ENCODE measurements at regions not wholly inside any gene's neighbourhood (a gene's known extent, or its start where the extent isn't known, plus 50 kb on each side); places are given as distances from the start of the nearest gene placed in this dataset.

- ChIA-PET CTCF (no interaction called here), POLR2A (ENCODE audit: low non-redundant PET) (no interaction called here)
- no peak for TF ChIP-seq CTCF (conservative IDR thresholded peaks at IDR 0.05; ENCODE audit: low read depth, low read length)
- TF ChIP-seq EZH2 (IDR thresholded peaks at IDR 0.05; ENCODE audit: borderline replicate concordance, low read depth, low read length, poor library complexity, severe bottlenecking) = no peak
- Histone ChIP-seq H3K36me3 (ENCODE audit: insufficient read depth, low read length, poor library complexity, severe bottlenecking) (no peaks in the 10 kb centered on the region), H3K27ac (ENCODE audit: low read depth, low read length, poor library complexity, severe bottlenecking) (peak overlapping the region; percentile 12), H3K27me3 (replicated peaks; ENCODE audit: insufficient read depth, low read depth, low read length, poor library complexity) (no peaks in the 10 kb centered on the region), H3K4me1 (ENCODE audit: insufficient read depth, low read length, poor library complexity, severe bottlenecking) (peaks cover 5% of the 10 kb centered on the region), H3K9me3 (ENCODE audit: low read depth, low read length, poor library complexity, severe bottlenecking) (no peaks in the 10 kb centered on the region), H3K4me3 (ENCODE audit: low read depth, low read length, poor library complexity, severe bottlenecking) (no peak overlapping the region)
- peak; percentile 75 for DNase-seq (ENCODE audit: low spot score)
- BruUV-seq (replicated peaks) = no TSS peak
- intact Hi-C loops (cut with micrococcal nuclease; ENCODE audit: unreplicated experiment) = no loop called here
Observed at GRCh38 chr4:19739101-19739651, 512.5 kb upstream of the SLIT2 start.

GRCh38 chr4:19736968-19737756 lies 514.5 kb upstream of the SLIT2 start:
- ChIA-PET POLR2A (ENCODE audit: low non-redundant PET) (no interaction called here), CTCF (no interaction called here)
- no peaks in the 10 kb centered on the region for H3K36me3 ChIP-seq (ENCODE audit: insufficient read depth, low read length, poor library complexity, severe bottlenecking)
- no TSS peak for BruUV-seq (replicated peaks)
- DNase-seq (ENCODE audit: low spot score) = no peak
- no peaks in the 10 kb centered on the region for H3K27me3 ChIP-seq (replicated peaks; ENCODE audit: insufficient read depth, low read depth, low read length, poor library complexity)
- intact Hi-C loops (cut with micrococcal nuclease; ENCODE audit: unreplicated experiment) = no loop called here
- TF ChIP-seq CTCF (conservative IDR thresholded peaks at IDR 0.05; ENCODE audit: low read depth, low read length) = no peak
- TF ChIP-seq EZH2 (IDR thresholded peaks at IDR 0.05; ENCODE audit: borderline replicate concordance, low read depth, low read length, poor library complexity, severe bottlenecking) = no peak
- peaks cover 5% of the 10 kb centered on the region for H3K4me1 ChIP-seq (ENCODE audit: insufficient read depth, low read length, poor library complexity, severe bottlenecking)
- H3K9me3 ChIP-seq (ENCODE audit: low read depth, low read length, poor library complexity, severe bottlenecking) = no peaks in the 10 kb centered on the region
- no peak overlapping the region for H3K27ac ChIP-seq (ENCODE audit: low read depth, low read length, poor library complexity, severe bottlenecking)
- H3K4me3 ChIP-seq (ENCODE audit: low read depth, low read length, poor library complexity, severe bottlenecking) = no peak overlapping the region

GRCh38 chr4:19735012-19735411 lies 516.7 kb upstream of the SLIT2 start:
- intact Hi-C loops (cut with micrococcal nuclease; ENCODE audit: unreplicated experiment) = no loop called here
- no peak overlapping the region for H3K4me3 ChIP-seq (ENCODE audit: low read depth, low read length, poor library complexity, severe bottlenecking)

More at GRCh38 chr4:19735012-19735411, 516.7 kb upstream of the SLIT2 start:
- Histone ChIP-seq H3K36me3 (ENCODE audit: insufficient read depth, low read length, poor library complexity, severe bottlenecking) (no peaks in the 10 kb centered on the region), H3K27ac (ENCODE audit: low read depth, low read length, poor library complexity, severe bottlenecking) (no peak overlapping the region), H3K27me3 (replicated peaks; ENCODE audit: insufficient read depth, low read depth, low read length, poor library complexity) (no peaks in the 10 kb centered on the region), H3K4me1 (ENCODE audit: insufficient read depth, low read length, poor library complexity, severe bottlenecking) (peaks cover 5% of the 10 kb centered on the region), H3K9me3 (ENCODE audit: low read depth, low read length, poor library complexity, severe bottlenecking) (no peaks in the 10 kb centered on the region)
- TF ChIP-seq EZH2 (IDR thresholded peaks at IDR 0.05; ENCODE audit: borderline replicate concordance, low read depth, low read length, poor library complexity, severe bottlenecking) = no peak
- TF ChIP-seq CTCF (conservative IDR thresholded peaks at IDR 0.05; ENCODE audit: low read depth, low read length) = no peak
- ChIA-PET POLR2A (ENCODE audit: low non-redundant PET) (no interaction called here), CTCF (no interaction called here)
- no TSS peak for BruUV-seq (replicated peaks)
- DNase-seq (ENCODE audit: low spot score) = no peak
